Cardiac muscle cell (in vitro differentiated cells and primary cell): ENCODE measurements at regions not wholly inside any gene's neighbourhood (a gene's known extent, or its start where the extent isn't known, plus 50 kb on each side); places are given as distances from the start of the nearest gene placed in this dataset.
A peak's percentile ranks its signal among the peaks of the same experiment; 100 is the strongest.

Source experiments
- DNase-seq, 2 donors: peaks; one replicate each; pipeline versions ENCODE4 v3.0.0 to v3.0.0-alpha.2; 2010 to 2017; ENCODE audit warnings: low read depth in 1 of 2, low spot score in 1 of 2
- H3K27ac ChIP-seq: fragments of 200-600 bp; sonication (generic); 2 replicates; pipeline ENCODE4 v1.5.1; 2016
- H3K27me3 ChIP-seq: fragments of 200-600 bp; sonication (generic); 2 replicates; pipeline ENCODE4 v1.6.0; 2016; ENCODE audit warnings: control low read depth
- H3K36me3 ChIP-seq: fragments of 200-600 bp; sonication (generic); 2 replicates; pipeline ENCODE4 v1.5.1; 2016; ENCODE audit warnings: control low read depth
- H3K4me1 ChIP-seq: fragments of 200-600 bp; sonication (generic); 2 replicates; pipeline ENCODE4 v1.8.1; 2017; ENCODE audit warnings: low read depth, mild to moderate bottlenecking, mixed run types
- H3K4me3 ChIP-seq: fragments of 200-600 bp; sonication (generic); 2 replicates; pipeline ENCODE4 v1.5.1; 2016; ENCODE audit warnings: mild to moderate bottlenecking
- H3K9me3 ChIP-seq: fragments of 200-600 bp; sonication (generic); 2 replicates; pipeline ENCODE4 v1.5.1; 2017; ENCODE audit warnings: low read depth, mild to moderate bottlenecking, control low read depth
- CTCF ChIP-seq: IDR thresholded peaks from 2 replicates; pipeline ENCODE4 v1.5.1; 2012; ENCODE audit warnings: low read depth, mild to moderate bottlenecking, low read length

GRCh38 chr10:3578159-3578558 lies 206.8 kb downstream of the KLF6 start:
- H3K36me3 ChIP-seq = no peaks in the 10 kb centered on the region
- no peak for DNase-seq
- H3K4me3 ChIP-seq = no peak overlapping the region
- no peak for TF ChIP-seq CTCF
- H3K9me3 ChIP-seq = no peaks in the 10 kb centered on the region
- peaks cover 45% of the 10 kb centered on the region for H3K4me1 ChIP-seq
- no peak overlapping the region for H3K27ac ChIP-seq
- H3K27me3 ChIP-seq = no peaks in the 10 kb centered on the region

- DNase-seq = peak in 1 of 2 donors; percentile 81
- no peaks in the 10 kb centered on the region for H3K27me3 ChIP-seq
- H3K4me3 ChIP-seq = no peak overlapping the region
- H3K9me3 ChIP-seq = no peaks in the 10 kb centered on the region
- H3K36me3 ChIP-seq = no peaks in the 10 kb centered on the region
- H3K27ac ChIP-seq = peak overlapping the region; percentile 97
- no peak for TF ChIP-seq CTCF
- H3K4me1 ChIP-seq = peaks cover 54% of the 10 kb centered on the region
Measured at GRCh38 chr10:3574451-3574850, 210.6 kb downstream of the KLF6 start.

GRCh38 chr10:3573498-3573897 lies 211.5 kb downstream of the KLF6 start:
- H3K27ac ChIP-seq = peak overlapping the region; percentile 97
- peak in 1 of 2 donors; percentile 14 for DNase-seq
- H3K27me3 ChIP-seq = no peaks in the 10 kb centered on the region
- no peaks in the 10 kb centered on the region for H3K36me3 ChIP-seq
- H3K9me3 ChIP-seq = no peaks in the 10 kb centered on the region
- H3K4me1 ChIP-seq = peaks cover 52% of the 10 kb centered on the region
- H3K4me3 ChIP-seq = no peak overlapping the region
- no peak for TF ChIP-seq CTCF

GRCh38 chr10:3571310-3571825 lies 213.6 kb downstream of the KLF6 start:
- no peak overlapping the region for H3K4me3 ChIP-seq
- no peaks in the 10 kb centered on the region for H3K27me3 ChIP-seq
- no peaks in the 10 kb centered on the region for H3K9me3 ChIP-seq
- H3K36me3 ChIP-seq = no peaks in the 10 kb centered on the region
- TF ChIP-seq CTCF = no peak
- DNase-seq = no peak
- H3K4me1 ChIP-seq = peaks cover 47% of the 10 kb centered on the region
- H3K27ac ChIP-seq = no peak overlapping the region

GRCh38 chr10:3570855-3571266 lies 214.1 kb downstream of the KLF6 start:
- Histone ChIP-seq H3K36me3 (no peaks in the 10 kb centered on the region), H3K9me3 (no peaks in the 10 kb centered on the region)
- peak in 1 of 2 donors; percentile 34 for DNase-seq

More at GRCh38 chr10:3570855-3571266, 214.1 kb downstream of the KLF6 start:
- TF ChIP-seq CTCF = no peak
- peak overlapping the region; percentile 35 for H3K27ac ChIP-seq
- H3K4me3 ChIP-seq = no peak overlapping the region
- peaks cover 45% of the 10 kb centered on the region for H3K4me1 ChIP-seq
- no peaks in the 10 kb centered on the region for H3K27me3 ChIP-seq
